SU-DHL-6 (cell line): ENCODE measurements at regions not wholly inside any gene's neighbourhood (a gene's known extent, or its start where the extent isn't known, plus 50 kb on each side); places are given as distances from the start of the nearest gene placed in this dataset.

Experiments
- EZH2phosphoT487 ChIP-seq: fragments of 200-600 bp; sonication (generic), shearing (Covaris generic); conservative IDR thresholded peaks from 2 replicates; pipeline ENCODE4 v1.6.1; 2018; ENCODE audit warnings: mild to moderate bottlenecking, antibody characterized with exemption, low read length, moderate library complexity, mixed read lengths
- TF ChIP-seq, protein P1 (sequence below): fragments of 200-600 bp; sonication (generic); IDR thresholded peaks from one replicate; pipeline ENCODE4 v1.5.1; 2017; ENCODE audit warnings: antibody characterized with exemption, mild to moderate bottlenecking, low read length, moderate library complexity; ENCODE audit not compliant: insufficient read depth, poor library complexity, severe bottlenecking

DNA sequence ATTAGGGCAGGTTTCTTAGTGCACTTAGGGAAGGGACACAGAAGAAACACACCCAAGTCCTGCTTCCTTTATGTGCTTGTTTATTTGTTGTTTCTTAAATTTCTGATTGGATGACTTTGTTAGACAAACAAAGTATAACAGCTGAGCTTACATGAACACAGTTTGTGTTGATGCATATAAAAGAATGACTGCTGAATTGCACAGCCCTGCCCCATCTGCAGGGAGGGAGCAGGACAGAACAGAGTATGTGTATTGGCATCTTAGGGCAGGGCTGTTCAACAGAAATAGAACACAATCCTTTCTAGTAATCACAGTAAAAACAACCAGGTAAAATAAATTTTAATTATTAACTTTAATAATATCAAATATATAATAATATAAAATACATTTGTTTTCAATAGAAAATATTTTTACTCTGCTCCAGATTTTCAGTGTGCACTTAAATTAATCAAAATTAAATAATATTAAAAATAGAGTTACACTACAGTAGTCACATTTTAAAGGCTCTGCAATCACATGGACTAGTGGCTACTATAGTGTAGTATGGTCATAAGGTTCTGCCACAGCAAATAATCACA is 198.4 kb downstream of the ZNF621 start:
- TF ChIP-seq, protein P1, sequence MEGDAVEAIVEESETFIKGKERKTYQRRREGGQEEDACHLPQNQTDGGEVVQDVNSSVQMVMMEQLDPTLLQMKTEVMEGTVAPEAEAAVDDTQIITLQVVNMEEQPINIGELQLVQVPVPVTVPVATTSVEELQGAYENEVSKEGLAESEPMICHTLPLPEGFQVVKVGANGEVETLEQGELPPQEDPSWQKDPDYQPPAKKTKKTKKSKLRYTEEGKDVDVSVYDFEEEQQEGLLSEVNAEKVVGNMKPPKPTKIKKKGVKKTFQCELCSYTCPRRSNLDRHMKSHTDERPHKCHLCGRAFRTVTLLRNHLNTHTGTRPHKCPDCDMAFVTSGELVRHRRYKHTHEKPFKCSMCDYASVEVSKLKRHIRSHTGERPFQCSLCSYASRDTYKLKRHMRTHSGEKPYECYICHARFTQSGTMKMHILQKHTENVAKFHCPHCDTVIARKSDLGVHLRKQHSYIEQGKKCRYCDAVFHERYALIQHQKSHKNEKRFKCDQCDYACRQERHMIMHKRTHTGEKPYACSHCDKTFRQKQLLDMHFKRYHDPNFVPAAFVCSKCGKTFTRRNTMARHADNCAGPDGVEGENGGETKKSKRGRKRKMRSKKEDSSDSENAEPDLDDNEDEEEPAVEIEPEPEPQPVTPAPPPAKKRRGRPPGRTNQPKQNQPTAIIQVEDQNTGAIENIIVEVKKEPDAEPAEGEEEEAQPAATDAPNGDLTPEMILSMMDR, result no peak
- no peak for TF ChIP-seq EZH2phosphoT487
